ENCODE measurements at regions not wholly inside any gene's neighbourhood (a gene's known extent, or its start where the extent isn't known, plus 50 kb on each side); places are given as distances from the start of the nearest gene placed in this dataset.
"Not testable (repeated sequence)": the region's sequence is repeated elsewhere in the genome, so short reads cannot be mapped to it uniquely, and the experiment has no call there.

DNA sequence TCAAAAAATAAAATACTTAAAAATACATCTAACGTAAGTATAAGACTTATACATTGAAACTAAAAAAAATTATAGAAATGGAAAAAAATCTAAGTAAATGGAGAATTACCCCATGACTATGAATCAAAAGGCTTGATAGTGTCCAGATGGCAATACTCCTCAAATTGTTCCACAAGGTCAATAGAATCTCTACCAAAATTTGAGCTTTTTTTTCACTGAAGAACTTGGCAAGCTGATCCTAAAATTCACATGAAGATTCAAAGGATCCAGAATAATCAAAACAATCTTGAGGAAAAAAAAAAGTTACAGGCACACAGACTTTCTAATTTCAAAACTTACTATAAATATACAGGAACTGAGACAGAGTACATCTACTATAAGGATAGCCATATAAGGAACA is 448.4 kb upstream of the CDH11 start:
- no peak for DNase-seq

DNA sequence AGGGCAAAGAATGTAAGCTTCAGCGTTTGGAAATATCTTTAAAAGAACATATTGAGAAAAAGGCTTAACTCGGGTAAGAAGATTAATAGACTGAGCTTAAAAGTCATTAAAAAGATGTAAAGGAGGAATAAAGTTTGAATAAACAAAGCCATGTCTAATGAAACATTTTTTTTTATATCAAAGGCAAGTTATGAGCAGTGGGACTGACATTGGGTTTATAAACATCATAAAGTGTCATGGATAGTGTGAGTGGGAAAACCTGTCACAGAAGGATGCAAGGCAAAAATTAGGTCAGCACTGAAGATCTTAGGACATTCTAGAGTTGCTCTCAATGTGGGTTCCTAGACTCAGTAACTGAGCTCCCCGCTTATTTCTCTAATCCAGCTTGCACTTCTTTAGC is 438.0 kb upstream of the CDH11 start:
- no peak for DNase-seq

DNA sequence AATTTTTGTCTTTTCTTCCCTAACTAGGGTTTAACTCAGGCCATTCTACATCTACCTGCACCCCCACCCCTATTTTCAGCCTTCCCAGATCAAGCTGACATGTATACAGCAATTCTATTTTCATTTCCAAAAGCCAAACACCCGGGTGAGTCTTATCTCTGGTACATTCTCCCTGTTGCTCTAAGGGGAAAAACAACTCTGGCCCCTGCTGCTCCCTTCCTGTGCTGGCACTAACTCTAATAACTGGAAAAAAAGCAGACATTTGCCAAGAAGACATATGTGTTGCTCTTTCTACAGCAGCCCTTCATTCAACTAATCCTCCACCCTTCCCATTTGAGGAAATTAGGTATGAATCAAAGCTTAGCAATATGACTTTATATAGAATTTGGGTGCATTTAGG is 427.8 kb upstream of the CDH11 start:
- DNase-seq, result not testable (repeated sequence)

DNA sequence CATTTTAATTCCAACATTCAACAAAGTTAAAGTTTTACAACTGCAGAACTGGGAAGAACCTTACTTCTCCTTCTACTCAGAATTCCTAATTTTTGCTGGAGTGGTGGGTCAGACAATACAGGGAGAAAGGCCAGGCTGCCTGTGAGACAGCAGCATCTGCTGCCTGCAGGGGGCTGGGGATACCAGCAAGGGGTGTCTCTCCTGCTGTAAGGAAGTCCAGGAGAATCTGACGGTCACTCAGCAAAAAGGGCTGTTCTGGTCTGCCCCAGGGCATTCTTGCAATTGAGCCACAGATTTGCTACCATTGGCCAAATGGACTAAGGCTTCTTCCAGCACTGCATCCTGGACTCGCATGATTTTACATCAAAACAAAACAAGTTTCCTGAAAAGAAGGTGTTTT is 426.6 kb upstream of the CDH11 start:
- no peak for DNase-seq

DNA sequence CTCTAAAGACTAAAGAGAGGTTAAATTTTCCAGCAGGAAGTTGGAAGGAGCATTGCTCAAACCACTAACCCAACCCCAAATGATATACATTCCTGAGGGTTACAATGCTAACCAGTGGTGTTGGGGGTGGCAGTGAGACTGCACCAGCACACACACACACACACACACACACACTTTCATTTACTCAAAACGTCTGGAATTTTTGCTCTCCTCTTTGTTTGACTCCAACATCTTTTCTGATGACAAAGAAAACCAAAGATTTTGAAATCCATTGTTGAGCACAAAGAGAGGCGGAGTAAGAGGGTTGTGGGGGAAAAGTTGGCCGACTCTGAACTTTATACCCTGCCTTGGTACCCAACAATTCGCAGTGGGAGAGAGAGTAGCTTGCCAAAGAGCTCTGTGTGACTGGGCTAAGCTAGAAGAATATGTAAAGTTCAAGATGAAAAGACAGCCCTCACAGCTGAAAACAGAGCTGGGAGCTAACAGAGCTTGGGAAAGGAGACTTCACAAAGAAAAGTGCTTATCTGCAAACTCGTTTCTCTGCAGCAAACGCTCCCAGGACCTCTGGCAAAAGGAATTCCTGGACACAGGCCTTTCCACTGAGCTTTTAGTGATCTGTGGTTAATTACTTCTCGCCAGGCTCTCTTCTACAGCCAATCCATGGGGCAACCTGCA is 426.0 kb upstream of the CDH11 start:
- no peak for DNase-seq

DNA sequence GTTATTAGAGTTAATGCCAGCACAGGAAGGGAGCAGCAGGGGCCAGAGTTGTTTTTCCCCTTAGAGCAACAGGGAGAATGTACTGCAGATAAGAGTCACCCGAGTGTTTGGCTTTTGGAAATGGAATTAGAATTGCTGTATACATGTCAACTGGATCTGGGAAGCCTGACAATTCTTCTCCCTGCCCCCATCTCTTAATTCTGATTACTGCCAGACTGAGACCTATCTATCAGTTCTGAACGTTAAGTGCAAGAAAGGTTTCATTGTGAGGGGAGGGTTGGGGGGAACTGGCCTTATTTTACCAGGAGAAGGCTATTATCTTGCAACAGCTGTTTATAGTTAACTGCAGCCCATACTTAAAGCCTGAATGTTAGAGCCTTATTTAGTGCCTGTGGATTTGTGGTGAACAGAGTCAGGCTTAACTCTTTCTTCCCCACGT is 424.5 kb upstream of the CDH11 start:
- no peak for DNase-seq

DNA sequence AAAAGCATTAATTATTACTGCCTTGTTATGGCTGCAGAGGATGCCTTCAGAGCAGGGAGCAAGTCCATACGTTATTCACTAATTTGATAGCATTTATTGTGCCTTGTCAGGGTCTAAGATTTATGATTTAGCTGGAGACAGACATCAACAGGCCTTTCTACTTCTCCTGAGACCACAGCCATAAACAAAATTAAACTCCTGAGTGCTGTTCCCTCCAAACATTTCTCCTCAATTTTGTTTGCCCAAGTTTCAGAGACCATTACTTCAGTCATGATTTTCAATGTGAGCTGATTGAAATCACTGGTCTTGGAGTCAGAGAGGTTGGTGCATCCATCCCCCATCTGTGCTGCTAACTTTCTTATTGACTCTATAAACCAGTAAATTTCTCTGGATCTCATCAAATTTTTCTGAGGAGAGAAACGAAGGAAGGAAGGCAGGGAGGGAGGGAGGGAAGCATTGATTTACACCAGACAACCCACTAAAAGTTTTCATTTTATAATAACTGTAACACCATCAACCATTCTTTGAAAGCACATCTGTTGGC is 423.6 kb upstream of the CDH11 start:
- DNase-seq, result no peak

DNA sequence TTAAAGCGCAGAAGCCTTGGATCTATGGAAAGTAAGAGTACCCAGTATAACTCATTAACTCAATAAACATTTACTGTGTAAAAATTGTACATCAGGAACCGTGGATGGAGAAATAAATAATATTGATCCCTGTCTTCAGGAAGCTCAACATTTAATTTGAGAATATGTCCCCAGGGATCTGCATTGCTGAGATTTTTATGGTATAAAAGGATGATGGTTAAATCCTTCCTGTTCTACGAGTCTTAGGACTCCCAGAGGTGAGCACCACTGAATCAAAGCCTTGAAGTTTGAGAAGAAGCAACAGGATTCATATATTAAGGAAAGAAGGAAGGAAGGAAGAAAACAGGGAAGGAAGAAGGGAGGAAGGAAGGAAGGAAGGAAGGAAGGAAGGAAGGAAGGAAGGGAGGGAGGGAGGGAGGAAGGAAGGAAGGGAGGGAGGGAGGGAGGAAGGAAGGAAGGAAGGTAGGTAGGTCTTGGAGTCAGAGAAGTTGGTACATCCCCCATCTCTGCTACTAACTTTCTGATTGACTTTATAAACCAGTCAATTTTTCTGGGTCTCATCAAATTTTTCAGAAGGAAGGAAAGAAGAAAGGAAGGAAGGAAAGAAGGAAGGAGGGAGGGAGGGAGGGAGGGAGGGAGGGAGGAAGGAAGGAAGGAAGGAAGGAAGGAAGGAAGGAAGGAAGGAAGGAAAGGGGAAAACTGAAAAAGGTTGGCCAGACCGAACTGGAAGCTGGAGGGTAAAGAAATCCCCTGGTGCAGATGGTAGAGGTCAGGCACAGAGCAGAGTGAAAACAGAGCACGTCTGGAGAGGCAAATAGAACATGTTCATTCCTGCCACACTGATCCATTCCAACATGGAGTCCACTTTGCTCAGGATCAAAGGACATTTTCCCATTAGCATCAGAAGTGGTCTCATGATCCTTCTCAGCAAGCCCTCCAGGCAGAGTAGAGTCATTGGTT is 422.2 kb upstream of the CDH11 start:
- no peak for DNase-seq

DNA sequence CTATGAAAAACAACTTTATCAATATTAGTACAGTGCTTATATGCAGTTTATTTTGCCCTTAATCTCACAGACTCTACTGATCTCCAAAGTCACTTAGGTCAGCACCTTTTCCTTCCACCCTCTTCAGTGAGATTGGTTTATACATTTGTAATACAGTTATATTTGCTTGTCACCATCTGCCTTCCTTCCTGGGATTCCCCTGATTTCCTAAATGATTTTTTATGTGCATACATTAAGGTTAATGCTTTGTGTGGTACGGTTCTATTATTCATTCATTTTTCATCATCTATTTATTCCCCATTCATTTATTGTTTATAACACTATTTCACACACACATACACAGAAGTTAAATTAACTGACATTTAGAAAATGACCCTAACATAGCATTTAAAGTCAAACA is 419.8 kb upstream of the CDH11 start:
- DNase-seq, result no peak

DNA sequence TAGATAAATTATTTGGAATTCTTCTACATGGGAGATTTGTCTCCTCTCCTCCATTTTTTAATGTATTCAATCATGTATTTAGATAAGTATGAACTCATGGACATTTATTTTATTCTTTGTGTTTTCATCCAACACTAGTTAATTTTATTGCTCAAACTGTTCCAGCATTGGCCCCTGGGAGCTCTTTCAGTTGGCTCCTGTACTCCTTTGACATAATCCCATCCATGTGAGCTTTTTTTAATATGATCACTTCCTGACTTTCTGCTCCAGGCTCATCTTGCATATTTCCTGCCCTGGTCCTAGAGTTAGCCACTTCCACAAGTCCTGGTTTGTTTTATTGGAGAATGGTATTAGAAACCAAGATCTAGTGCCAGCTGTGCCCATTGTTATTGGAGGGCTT is 419.0 kb upstream of the CDH11 start:
- DNase-seq, result no peak

DNA sequence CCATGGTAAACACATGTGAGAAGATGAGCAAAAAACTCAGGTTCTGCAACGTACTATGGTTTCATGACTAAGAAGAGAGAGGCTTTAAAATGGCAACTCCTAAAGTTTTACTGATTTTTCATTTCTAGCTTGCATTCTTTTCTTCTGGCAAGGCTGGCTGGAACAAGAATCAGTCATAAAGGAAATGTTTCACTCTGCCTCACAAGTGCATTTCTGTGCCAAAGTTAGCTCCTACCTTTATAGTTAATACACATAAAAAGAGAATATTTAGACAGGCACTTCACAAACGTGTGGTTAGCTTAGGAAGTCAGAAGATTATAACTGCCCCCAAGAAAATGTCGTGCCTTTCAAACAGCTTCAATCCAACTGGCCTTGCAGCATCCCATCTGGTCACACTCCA is 417.1 kb upstream of the CDH11 start:
- DNase-seq, result no peak

DNA sequence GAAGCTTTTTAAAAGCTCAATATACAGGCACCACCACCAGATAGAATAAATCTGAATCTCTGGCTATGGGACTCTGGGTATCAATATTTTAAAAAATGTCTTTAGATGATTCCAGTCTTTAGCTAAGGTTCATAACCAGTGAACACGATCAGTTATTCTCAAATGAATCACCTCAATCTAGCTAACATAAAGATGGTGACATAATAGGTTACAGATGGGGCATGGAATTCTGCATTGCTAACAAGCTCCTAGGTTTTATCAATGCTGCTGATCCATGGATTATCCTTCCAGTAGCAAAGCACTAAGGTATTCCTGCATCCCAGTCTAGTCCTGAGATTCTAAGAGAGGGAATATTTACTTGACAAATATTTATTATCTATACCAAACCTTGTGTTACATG is 415.5 kb upstream of the CDH11 start:
- DNase-seq, result no peak

DNA sequence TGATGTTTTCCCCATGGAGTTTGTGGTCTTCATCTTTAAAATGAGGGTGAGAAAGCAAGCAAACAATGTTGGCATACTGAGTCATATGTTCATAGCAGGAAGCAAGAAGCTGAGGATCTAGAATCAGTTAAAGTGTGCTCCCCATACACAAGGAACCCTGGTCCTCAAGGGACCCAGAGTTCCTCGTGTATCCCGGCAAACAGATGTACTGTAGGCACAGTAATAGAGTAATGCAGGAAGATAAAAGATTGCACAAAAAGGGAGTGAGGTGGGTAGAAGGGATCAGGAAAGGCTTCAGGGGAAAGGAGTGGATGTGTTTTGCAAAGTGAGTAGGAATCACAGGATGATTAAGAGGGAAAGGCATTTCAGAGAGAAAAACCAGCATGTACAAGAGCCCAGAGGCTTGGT is 412.3 kb upstream of the CDH11 start:
- DNase-seq, result no peak

DNA sequence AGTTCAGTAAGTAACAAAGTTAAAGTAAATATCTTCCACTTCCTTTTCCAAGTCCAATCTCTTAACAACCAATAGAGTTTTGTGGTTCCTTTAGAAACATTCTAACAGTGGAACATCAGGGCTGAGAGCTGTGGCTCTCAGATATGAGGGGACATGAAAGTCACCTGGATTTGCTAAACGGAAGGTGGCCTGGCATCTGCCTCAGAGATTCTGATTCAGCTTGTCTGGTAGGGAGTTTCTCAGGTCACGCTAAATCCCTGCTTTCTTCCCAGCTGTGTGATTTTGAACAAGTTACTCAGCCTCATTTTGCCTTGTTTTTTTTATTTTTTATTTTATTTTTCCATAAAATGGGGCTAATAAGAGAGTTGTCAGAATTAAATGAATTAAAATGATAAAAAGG is 411.0 kb upstream of the CDH11 start:
- DNase-seq, result no peak

DNA sequence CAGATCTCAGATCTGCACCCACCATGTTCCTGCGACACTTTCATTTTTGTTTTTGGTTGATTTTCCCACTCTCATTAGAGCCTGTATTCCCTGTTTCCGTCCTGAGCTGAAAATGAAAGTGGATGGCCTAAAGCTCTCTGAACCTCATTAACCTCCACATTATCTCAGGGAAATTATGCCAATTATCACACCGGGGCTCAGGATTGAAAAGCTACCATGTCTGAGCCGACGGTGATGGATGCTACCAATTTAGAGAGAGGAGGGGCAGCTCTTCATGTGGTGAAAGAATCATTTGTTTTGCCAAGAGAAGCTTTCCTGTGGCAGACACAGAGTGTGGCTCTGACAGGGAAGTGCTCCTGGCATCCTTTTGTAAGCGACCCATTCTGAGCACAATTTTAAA is 410.4 kb upstream of the CDH11 start:
- no peak for DNase-seq

DNA sequence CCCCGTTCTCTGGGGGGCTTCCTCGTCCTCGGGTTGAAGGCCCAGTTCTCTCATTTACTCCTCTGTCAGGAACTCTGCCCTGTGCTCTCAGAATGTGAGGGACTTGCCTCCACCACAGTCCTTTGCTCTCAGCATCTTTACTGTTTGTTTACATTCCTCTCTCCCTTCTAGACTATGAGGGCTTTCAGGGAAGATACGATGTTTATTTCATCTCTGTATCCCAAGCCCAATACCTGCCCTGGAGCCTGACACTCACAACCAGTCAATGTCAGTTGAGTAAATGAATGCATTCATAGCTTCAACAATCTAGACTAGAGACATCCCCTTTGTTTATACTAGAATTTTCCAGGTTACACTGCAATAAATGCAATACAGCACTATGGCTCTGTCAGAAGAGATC is 409.6 kb upstream of the CDH11 start:
- DNase-seq, result no peak

DNA sequence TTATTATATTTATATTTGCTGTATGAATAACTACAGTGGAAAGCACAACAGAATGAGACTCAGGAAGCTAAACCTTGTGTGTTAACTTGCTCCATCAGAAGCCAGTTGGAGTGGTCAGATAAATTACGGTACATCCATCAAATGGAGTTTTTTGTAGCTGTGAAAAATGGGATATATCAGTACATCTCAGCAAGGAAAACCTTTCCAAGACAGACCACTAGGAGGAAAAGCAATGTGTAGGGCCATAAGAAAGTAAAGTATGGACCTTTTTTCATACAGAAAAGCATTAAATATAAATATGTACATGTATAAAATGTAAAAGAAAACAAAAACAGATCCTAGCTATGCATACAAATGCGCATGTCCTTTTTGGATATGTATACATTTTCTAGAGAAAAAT is 403.8 kb upstream of the CDH11 start:
- DNase-seq, result no peak

DNA sequence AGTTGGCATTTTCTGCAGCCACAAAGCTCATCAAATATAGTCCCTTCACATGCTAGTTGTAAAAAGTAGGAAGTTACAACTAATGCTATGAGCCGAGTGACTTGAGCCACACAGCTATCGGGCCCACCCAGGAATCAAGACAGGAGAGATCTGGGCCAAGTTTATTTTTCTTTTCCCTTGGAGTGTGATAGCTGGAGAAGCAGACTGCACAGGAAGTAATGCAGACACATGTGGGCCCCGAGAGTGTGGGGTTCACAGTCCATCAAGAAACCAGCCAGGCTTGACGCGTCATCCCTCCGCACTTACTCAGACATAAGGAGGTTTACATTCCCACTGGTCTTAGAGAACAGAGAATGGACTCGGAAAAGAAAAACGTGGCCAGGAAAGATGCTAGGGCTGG is 403.1 kb upstream of the CDH11 start:
- DNase-seq, result no peak

DNA sequence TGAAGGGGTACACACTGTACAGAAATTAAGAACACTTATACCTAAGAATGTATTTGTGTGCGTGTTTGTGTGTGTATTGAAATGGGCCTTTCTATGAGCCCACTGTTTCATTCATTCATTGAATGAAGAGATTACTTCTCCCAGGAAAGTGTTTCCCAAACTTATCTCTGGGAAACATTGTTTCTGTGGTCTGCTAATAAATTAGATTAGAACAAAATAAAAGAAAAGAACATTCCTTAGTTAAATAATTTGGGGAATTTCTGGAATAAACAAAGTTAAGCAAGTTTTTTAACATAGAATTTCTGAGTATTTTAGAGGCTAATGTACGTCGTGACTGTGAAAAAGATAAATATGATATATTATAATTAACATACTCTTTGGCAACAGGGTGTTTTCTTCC is 402.4 kb upstream of the CDH11 start:
- no peak for DNase-seq

DNA sequence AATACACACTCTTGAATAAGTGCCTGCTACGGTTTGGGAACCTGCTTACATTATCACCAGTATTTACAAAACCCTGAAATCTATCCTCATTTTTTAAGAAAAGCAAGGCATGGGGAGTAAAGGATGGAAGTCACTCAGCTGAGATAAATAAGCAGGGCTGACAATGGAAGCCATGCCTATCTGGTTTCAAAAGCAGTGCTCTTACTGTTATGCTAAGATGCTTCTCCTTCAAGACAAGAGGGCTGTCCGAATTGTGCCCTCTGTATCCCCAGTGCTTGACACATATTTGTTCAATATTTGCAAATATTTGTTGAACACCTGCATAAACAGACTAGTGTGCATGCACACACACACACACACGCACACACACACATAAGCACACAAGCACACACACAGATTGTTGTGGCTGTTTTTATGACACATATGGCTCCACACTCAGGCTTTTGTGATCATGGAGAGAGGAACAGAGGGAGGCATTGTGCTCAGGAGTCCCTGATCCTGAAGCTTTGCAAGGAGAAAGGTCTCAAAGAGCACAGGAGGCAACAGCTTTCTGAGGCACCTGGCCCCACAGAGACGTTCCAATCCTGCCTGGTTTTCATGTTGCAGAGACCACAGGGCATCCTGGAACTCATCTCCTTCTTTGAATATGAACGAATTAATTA is 401.6 kb upstream of the CDH11 start:
- no peak for DNase-seq

DNA sequence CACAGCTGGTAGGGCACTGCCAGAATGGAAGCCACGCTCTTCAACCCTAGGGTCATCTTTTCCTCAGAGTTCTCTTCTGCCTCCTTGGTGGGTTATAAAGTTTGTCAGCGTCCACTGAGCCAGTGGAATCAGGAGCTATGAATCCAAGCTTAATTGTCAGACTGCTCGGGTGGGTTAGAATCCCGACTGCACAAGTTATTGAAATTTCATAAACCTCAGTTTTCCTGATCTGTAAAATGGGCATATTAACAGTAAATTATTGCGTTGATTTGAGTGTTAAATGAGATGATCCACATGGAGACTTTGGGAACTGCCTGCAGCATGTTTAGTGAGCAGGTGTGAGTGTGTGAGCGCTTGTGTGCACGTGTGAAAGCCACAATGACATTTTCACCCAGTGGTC is 400.5 kb upstream of the CDH11 start:
- no peak for DNase-seq

DNA sequence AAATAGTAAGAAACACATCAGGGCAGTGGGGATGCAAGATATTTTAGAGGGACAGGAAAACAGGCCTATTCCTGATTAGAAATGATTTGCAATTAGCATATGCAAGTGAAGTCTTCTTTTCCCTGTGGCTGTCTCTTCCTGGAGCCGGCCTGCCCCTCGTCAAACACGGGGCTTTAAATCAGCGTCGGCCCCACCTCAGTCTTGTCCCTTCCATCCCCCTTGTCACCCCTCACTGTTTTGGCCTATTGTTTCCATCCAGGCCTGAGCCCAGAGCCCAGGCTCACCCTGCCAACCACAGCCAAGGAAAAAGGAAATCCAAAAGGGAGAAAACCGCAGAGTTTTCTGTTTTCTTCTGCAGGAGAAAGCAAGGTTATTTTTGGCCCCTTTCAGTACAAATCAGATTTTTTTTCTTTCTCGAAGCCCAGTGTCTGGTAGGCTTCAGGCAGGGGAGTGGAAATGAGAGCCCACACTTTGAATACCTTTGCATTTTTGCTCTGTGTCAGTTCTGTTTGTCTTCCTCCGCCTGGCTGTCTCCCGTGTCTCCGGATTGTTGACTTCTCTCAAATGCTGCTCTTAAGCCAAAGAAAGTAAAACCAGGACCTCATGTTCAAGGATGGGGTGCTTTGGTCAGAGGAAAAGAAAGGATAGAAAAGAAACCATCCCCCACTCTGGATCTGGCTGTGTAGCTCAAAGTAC is 399.9 kb upstream of the CDH11 start:
- DNase-seq, result no peak

DNA sequence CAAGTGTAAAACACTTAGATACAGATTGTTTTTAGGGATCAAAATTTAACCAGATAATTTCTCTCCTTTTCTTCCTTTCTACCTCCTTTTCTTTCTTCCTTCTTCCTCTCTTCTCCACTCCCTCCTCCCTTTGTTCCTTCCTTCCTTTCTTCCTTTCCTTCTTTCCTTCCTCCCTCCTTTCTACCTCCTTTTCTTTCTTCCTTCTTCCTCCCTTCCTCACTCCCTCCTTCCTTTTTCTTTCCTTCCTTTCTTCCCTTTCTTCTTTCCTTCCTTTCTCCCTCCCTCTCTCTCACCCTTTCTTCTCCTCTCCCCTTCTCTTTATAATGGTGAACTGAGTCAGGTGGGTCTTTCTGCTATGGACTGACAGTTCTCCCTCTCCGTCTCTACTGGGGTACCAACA is 397.5 kb upstream of the CDH11 start:
- no peak for DNase-seq

Data from activated CD4-positive, alpha-beta T cell treated with anti-CD3 and anti-CD28 coated beads, Interleukin-2, amount 50 U/mL, for 4 hours (primary cell).